ENCODE measurements at regions not wholly inside any gene's neighbourhood (a gene's known extent, or its start where the extent isn't known, plus 50 kb on each side); places are given as distances from the start of the nearest gene placed in this dataset.

- no peak overlapping the region for H3K4me3 ChIP-seq (ENCODE audit: low read depth, low read length)
These were observed 1388.0 kb downstream of the BRD1 start for GRCh38 chr22:48439560-48440135.

DNA sequence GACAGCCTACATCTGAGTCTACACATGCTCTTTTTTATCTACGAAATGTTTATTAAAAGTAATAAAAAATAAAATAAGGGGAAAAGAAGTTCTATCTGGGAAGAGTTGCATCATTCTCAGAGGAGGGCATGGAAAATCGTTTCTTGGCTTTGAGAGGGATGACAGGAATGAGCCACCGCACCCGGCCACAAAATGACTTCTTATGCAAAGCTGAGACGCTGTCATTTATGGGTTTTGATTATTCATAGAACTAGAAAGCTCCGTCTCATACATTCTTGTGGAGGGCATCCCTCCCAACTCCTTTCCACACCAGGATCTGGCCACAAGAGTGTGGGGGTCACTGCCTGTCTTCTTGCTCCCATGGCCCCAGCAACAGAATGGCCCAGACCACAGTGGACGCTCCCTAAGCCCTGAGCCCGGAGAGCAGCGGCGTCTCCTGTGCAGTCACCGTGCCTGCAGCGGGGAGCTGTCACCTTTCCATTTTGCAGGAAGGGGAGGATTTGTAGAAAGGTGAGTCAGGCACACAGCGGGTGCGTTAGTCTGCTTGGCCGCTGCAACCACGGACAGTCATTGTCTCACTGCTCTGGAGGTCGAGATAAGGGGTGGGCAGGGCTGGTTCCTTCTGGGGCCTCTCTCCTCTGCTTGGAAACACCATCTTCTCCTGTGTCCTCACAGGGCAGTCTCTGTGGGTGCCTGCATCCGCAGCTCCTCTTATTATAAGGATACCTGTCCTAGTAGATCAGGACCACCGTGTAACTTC, 1388.7 kb downstream of the BRD1 start:
- H3K4me3 ChIP-seq (ENCODE audit: low read depth, low read length): no peak overlapping the region

- no peak overlapping the region for H3K4me3 ChIP-seq (ENCODE audit: low read depth, low read length)
These were observed 1389.6 kb downstream of the BRD1 start for GRCh38 chr22:48438096-48438495.

GRCh38 chr22:48436201-48436931, 1391.3 kb downstream of the BRD1 start:
- H3K4me3 ChIP-seq (ENCODE audit: low read depth, low read length): no peak overlapping the region

DNA sequence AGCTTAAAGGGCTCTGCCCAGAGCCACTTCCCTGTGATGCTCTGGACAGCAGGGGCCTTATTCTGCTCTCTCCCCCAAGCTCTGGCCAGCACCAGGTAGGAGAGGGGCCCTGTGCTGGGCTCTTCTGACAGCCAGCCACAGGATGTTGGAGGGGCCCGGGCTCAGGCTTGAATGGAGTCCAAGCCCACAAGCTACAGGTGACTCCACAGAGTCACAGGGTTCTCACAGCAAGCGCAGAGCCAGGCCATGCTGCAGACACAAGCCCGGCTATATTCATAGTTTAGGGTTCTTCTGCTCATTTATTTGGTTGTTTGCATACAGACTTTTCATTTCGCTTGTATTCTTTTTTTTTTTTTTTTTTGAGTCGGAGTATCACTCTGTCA, 1392.8 kb downstream of the BRD1 start:
- H3K4me3 ChIP-seq (ENCODE audit: low read depth, low read length): no peak overlapping the region

GRCh38 chr22:48434156-48434867, 1393.4 kb downstream of the BRD1 start:
- no peak overlapping the region for H3K4me3 ChIP-seq (ENCODE audit: low read depth, low read length)

- H3K4me3 ChIP-seq (ENCODE audit: low read depth, low read length): no peak overlapping the region
These were observed 1394.0 kb downstream of the BRD1 start for GRCh38 chr22:48433647-48434046.

- H3K4me3 ChIP-seq (ENCODE audit: low read depth, low read length): no peak overlapping the region
These were observed 1394.7 kb downstream of the BRD1 start for GRCh38 chr22:48432781-48433518.

DNA sequence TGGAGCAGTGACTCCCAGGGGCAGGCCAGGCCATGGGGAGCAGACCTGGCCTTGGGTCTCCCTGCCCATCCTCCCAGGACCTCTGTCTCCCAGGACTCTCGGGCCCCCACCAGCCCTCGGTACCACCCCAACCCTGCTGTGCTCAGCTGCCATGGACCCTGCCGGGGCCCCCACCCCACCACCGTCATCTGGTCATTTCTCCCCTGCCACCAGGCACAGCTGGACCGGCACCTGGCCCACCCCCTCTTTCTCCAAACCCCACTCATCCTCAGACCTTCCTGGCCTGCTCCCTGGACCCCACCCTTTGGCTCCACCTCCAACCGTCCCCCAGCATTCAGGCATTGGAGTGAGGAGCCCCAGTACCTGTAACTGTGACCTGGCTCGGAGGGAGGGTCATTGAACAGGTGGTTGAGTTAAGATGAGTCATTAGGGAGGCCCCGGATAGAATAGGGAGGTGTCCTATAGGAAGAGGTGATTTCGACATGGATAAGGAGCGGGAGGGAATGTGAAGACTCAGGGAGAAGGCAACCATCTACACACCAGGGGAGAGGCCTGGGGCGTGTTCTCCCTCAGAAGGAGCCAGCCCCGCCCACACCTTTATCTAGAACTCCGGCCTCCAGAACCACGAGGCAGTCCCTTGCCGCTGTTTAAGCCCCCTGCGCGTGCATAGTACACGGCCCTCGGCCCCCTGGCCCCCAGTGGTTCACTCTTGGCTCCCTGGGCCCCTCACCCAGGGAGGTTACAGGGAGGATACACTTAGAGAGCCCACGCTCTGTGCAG, 1395.9 kb downstream of the BRD1 start:
- no peak overlapping the region for H3K4me3 ChIP-seq (ENCODE audit: low read depth, low read length)

- H3K4me3 ChIP-seq (ENCODE audit: low read depth, low read length): no peak overlapping the region
These were observed 1396.7 kb downstream of the BRD1 start for GRCh38 chr22:48431014-48431413.

GRCh38 chr22:48429446-48430020, 1398.1 kb downstream of the BRD1 start:
- H3K4me3 ChIP-seq (ENCODE audit: low read depth, low read length): no peak overlapping the region

DNA sequence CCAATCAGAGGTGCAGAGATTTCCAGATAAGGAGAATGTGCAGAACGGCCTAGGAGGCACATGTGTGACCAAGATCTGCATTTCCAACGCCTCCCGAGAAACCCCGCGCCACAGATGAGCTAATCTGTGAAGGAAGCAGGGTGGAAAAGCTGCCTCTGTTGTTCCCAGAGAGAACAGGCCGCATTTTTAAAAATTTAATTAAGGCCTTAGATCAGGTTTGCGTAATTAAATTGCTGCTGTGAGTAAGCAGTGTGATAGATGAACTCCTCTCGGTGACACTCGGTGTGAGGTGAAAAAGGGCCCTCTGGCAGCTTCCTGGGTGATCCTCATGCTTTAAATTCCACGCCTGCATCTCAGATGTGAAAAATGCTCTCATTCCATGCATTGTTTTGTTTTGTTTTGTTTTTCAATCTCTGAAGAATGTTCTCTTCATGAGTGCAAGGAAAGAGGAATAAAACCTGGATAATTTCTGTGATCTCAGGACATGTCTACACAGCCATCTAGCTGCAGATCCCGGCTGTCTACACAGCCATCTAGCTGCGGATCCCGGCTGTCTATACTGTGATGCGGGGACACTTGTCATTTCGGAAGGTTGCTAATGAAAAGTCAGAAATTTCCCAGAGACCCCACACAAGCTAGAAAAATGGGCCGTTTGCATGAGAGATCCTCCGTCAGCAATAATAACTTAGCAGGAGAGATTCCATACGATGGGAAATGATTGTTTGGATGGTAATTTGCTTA, 1398.9 kb downstream of the BRD1 start:
- no peak overlapping the region for H3K4me3 ChIP-seq (ENCODE audit: low read depth, low read length)

DNA sequence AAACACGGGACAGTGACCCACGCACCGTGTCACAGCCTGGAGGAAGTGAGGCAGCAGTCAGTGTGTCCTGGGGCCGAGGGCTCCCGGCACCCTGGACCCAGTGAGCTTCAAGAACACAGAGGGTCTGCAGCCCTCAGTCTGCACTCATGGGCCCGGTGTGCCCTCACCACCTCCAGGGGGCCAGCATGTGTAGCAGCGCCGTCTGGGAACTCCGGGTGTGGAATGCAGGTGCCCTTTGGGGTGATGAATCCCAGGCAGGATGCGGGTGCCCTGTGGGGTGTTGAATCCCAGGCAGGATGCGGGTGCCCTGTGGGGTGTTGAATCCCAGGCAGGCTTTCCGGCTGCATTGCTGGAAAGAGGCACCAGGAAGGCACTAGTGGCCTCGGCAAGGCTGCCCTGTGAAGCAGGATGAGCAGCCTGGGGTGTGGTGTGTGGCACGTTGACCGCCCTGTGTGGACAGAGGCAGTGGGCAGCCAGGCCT, 1399.9 kb downstream of the BRD1 start:
- H3K4me3 ChIP-seq (ENCODE audit: low read depth, low read length): no peak overlapping the region

DNA sequence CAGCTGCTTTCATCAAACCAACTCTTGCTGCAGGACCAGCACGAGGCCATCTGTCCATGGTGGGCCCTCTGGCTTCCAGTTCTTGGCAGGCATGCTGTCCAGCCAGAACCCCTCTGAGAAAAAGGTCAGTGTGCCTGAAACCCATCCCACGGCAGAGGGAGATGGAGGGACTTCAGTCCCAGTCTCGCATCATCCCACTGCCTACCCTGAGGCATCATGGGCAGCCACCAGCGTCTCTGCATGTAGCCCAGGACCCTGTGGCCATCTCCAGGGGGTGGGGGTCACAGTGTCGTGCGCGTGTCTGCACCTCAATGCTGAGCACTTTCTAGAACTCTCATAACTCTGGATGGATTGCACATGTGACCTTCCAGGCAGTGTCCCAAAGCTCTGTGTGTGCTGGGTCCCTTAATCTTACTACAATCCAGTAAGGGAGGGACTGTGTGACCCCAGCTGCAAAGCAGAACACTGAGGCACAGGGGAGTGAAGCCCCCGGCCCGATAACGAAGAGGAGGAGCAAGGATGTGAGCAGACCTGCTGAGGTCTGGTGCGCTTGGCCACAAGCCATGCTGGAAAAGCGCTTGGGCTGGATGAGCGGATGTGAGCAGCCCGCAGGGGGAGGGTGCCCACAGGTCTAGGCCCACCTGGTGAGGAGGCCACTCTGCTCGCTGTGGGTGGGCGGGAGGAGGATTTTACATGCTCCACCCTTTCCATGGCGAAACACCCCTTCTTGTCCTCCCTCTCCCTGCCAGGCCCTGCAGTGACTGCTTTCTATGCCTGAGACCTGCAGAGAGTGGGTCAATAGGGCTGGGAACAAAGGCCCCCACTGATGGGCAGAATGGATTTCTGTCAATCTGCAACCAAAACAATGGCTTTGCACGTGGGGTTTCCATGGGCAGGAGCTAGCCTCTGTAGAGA, 1401.0 kb downstream of the BRD1 start:
- H3K4me3 ChIP-seq (ENCODE audit: low read depth, low read length): no peak overlapping the region

GRCh38 chr22:48425641-48426040, 1402.0 kb downstream of the BRD1 start:
- H3K4me3 ChIP-seq (ENCODE audit: low read depth, low read length): no peak overlapping the region

GRCh38 chr22:48425091-48425506, 1402.6 kb downstream of the BRD1 start:
- no peak overlapping the region for H3K4me3 ChIP-seq (ENCODE audit: low read depth, low read length)

GRCh38 chr22:48424661-48425060, 1403.0 kb downstream of the BRD1 start:
- H3K4me3 ChIP-seq (ENCODE audit: low read depth, low read length): no peak overlapping the region

- no peak overlapping the region for H3K4me3 ChIP-seq (ENCODE audit: low read depth, low read length)
These were observed 1403.5 kb downstream of the BRD1 start for GRCh38 chr22:48424201-48424627.
